DOHH2 (cell line): ENCODE measurements at regions not wholly inside any gene's neighbourhood (a gene's known extent, or its start where the extent isn't known, plus 50 kb on each side); places are given as distances from the start of the nearest gene placed in this dataset.
"Not testable (repeated sequence)": the region's sequence is repeated elsewhere in the genome, so short reads cannot be mapped to it uniquely, and the experiment has no call there.

Experiments used
- H3F3A ChIP-seq: fragments of 200-600 bp; sonication (generic), shearing (Covaris generic); 2 replicates; pipeline ENCODE4 v1.6.0; 2016; ENCODE audit warnings: antibody characterized with exemption, mild to moderate bottlenecking; ENCODE audit not compliant: control insufficient read depth, insufficient read depth
- H3K27ac ChIP-seq: fragments of 200-600 bp; sonication (generic); 2 replicates; pipeline ENCODE4 v1.5.1; 2014; ENCODE audit warnings: low read depth, mild to moderate bottlenecking, low read length, moderate library complexity
- H3K27me3 ChIP-seq: fragments of 200-600 bp; sonication (generic); 2 replicates; pipeline ENCODE4 v1.6.1; 2014; ENCODE audit warnings: mild to moderate bottlenecking, low read length, mixed read lengths; ENCODE audit not compliant: control insufficient read depth
- H3K36me3 ChIP-seq: fragments of 200-600 bp; sonication (generic); 2 replicates; pipeline ENCODE4 v1.6.1; 2014; ENCODE audit warnings: mild to moderate bottlenecking, low read length, moderate library complexity, mixed read lengths; ENCODE audit not compliant: control insufficient read depth
- H3K4me1 ChIP-seq: fragments of 200-600 bp; sonication (generic); 2 replicates; pipeline ENCODE4 v1.6.1; 2014; ENCODE audit warnings: mild to moderate bottlenecking, low read length, mixed read lengths; ENCODE audit not compliant: control insufficient read depth
- H3K4me2 ChIP-seq: fragments of 200-600 bp; sonication (generic); 2 replicates; pipeline ENCODE4 v1.6.0; 2014; ENCODE audit warnings: mild to moderate bottlenecking, low read length, moderate library complexity
- H3K4me3 ChIP-seq: fragments of 200-600 bp; sonication (generic); 2 replicates; pipeline ENCODE4 v1.5.1; 2014; ENCODE audit warnings: mild to moderate bottlenecking, low read length, mixed read lengths
- H3K79me2 ChIP-seq: fragments of 200-600 bp; sonication (generic); 2 replicates; pipeline ENCODE4 v1.6.1; 2014; ENCODE audit warnings: mild to moderate bottlenecking, low read length, mixed read lengths; ENCODE audit not compliant: control insufficient read depth
- H3K9me2 ChIP-seq: fragments of 200-600 bp; sonication (generic); replicated peaks from 2 replicates; pipeline ENCODE4 v1.6.1; 2014; ENCODE audit warnings: mild to moderate bottlenecking, low read length, mixed read lengths; ENCODE audit not compliant: control insufficient read depth
- H3K9me3 ChIP-seq: fragments of 200-600 bp; sonication (generic); 2 replicates; pipeline ENCODE4 v1.6.1; 2014; ENCODE audit warnings: antibody characterized with exemption, low read length, mixed read lengths; ENCODE audit not compliant: control insufficient read depth, insufficient read depth
- H4K20me1 ChIP-seq: fragments of 200-600 bp; sonication (generic); 2 replicates; pipeline ENCODE4 v1.6.0; 2014; ENCODE audit warnings: low read depth, mild to moderate bottlenecking, antibody characterized with exemption, low read length, moderate library complexity; ENCODE audit not compliant: control insufficient read depth, insufficient read depth
- EZH2phosphoT487 ChIP-seq: fragments of 200-600 bp; sonication (generic); IDR thresholded peaks from 2 replicates; pipeline ENCODE4 v1.6.1; 2017; ENCODE audit warnings: borderline replicate concordance, mild to moderate bottlenecking, antibody characterized with exemption, low read length, moderate library complexity, mixed read lengths
- TF ChIP-seq, protein P1 (sequence below): fragments of 200-600 bp; sonication (generic); IDR thresholded peaks from one replicate; pipeline ENCODE4 v1.5.1; 2014; ENCODE audit warnings: antibody characterized with exemption, mild to moderate bottlenecking, low read depth, low read length; ENCODE audit not compliant: poor library complexity, severe bottlenecking

DNA sequence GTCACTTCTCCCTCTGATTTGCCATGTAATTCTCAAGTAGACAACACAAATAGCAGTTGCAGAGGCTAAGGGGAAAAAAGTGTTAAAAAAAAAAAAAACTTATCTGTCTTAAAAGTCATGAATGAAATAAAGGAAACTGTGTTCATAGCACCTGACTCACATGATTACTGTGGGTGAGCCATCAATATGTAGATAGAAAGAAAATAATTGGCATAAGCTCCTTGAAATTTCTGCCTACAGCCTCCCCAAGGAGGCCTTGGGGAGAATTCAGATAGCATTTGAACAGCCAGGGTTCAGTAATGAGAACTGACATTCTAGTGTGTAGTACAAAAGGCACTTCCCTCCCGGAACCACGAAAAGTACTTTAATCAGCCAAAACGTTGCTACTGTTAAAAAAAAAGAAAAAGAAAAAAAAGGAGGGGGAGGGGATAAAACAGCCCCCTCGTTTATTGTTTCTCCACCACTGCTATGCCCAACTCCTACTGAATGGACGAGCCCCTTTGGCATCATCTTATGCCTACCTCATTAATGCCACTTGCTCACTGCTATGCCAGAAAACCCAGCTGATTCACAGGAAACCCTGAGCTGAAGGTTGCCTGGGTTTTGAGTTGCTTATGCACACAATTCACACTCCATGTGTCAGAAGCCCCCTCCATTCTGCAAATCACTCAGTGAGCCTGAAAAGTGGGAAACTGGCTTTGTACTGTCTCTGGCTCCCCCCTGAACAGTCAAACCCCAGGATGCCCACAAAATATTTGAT lies 65.5 kb upstream of the KLF7 start:
- Histone ChIP-seq H3K9me2 (no peaks in the 10 kb centered on the region), H3K27ac (no peak overlapping the region), H3K79me2 (no peaks in the 10 kb centered on the region), H3K4me2 (no peak overlapping the region), H3F3A (no peaks in the 10 kb centered on the region), H3K4me1 (no peaks in the 10 kb centered on the region), H3K4me3 (no peak overlapping the region), H3K36me3 (no peaks in the 10 kb centered on the region), H3K27me3 (no peaks in the 10 kb centered on the region), H3K9me3 (no peaks in the 10 kb centered on the region), H4K20me1 (no peaks in the 10 kb centered on the region)
- TF ChIP-seq, protein P1, sequence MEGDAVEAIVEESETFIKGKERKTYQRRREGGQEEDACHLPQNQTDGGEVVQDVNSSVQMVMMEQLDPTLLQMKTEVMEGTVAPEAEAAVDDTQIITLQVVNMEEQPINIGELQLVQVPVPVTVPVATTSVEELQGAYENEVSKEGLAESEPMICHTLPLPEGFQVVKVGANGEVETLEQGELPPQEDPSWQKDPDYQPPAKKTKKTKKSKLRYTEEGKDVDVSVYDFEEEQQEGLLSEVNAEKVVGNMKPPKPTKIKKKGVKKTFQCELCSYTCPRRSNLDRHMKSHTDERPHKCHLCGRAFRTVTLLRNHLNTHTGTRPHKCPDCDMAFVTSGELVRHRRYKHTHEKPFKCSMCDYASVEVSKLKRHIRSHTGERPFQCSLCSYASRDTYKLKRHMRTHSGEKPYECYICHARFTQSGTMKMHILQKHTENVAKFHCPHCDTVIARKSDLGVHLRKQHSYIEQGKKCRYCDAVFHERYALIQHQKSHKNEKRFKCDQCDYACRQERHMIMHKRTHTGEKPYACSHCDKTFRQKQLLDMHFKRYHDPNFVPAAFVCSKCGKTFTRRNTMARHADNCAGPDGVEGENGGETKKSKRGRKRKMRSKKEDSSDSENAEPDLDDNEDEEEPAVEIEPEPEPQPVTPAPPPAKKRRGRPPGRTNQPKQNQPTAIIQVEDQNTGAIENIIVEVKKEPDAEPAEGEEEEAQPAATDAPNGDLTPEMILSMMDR, result no peak
- TF ChIP-seq EZH2phosphoT487, result no peak

DNA sequence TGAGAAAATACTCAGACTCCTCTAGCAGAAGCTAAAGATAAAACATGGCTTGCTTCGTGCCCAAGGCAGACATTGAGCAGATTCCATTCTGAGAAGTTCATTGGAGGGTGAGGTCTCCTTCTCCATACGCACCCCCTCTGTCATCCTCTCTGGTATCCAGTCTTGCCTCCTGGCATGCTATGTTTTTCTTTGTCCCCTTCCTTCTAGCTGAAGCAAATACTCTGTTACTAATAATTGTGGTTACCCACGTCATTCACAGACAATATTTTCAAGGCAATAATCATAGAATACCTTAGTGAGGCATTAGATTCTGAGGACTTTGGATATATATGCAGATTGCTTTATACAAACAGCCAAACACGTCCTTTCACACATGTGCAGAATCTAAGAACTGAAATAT lies 66.2 kb upstream of the KLF7 start:
- Histone ChIP-seq H3K79me2 (no peaks in the 10 kb centered on the region), H3K27me3 (no peaks in the 10 kb centered on the region; the same call in 1 of the 2 replicates), H3K9me2 (no peaks in the 10 kb centered on the region), H3K27ac (no peak overlapping the region), H3K36me3 (no peaks in the 10 kb centered on the region), H4K20me1 (no peaks in the 10 kb centered on the region), H3K4me2 (no peak overlapping the region), H3K9me3 (no peaks in the 10 kb centered on the region), H3F3A (no peaks in the 10 kb centered on the region), H3K4me1 (no peaks in the 10 kb centered on the region), H3K4me3 (no peak overlapping the region)
- TF ChIP-seq, protein P1, result no peak

DNA sequence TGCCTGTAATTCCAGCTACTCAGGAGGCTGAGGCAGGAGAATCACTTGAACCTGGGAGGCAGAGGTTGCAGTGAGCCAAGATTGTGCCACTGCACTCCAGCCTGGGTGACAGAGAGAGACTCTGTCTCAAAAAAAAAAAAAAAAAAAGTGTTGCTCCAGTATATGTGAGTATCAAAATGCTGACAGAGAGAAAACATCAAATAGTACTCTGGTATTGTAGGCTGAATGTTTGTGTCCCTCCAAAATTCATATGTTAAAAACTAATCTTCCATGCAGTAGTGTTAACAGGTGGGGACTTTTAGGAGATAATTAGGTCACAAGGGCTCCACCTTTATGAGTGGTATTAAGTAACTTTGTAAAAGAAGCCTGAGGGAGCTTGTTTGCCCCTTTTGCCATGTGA lies 67.4 kb upstream of the KLF7 start:
- H3K36me3 ChIP-seq, H3K27me3 ChIP-seq, H3K4me1 ChIP-seq, H3K4me2 ChIP-seq, H3K9me2 ChIP-seq, H3K79me2 ChIP-seq, H3F3A ChIP-seq, H4K20me1 ChIP-seq, H3K9me3 ChIP-seq, H3K27ac ChIP-seq, H3K4me3 ChIP-seq: not testable (repeated sequence)

DNA sequence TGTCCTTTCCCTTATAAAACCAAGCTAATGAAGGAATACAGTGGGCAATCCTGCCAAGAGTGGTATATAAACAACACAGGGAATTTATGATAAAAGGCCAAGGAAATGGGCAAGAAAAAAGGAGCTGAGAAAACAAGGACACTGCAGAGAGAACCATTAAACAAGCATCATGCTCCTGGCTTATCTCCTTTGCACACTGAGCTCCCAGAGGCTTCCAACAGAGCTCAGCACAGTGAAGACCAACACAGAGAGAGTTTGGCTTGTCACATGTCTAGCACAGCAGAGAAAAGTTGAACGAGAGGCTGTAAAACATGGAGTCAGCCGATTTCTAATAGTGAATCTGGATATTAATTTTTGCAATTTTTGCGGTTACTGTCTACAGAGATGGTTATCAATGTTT lies 68.0 kb upstream of the KLF7 start:
- Histone ChIP-seq H3F3A (no peaks in the 10 kb centered on the region), H3K9me3 (no peaks in the 10 kb centered on the region), H3K36me3 (no peaks in the 10 kb centered on the region), H3K79me2 (no peaks in the 10 kb centered on the region), H3K27me3 (no peaks in the 10 kb centered on the region; the same call in 1 of the 2 replicates), H3K4me3 (no peak overlapping the region), H4K20me1 (no peaks in the 10 kb centered on the region), H3K4me2 (no peak overlapping the region), H3K4me1 (no peaks in the 10 kb centered on the region), H3K9me2 (no peaks in the 10 kb centered on the region), H3K27ac (no peak overlapping the region)
- TF ChIP-seq, protein P1, result no peak
- no peak for TF ChIP-seq EZH2phosphoT487
